RPMI8226 (cell line): ENCODE measurements at regions not wholly inside any gene's neighbourhood (a gene's known extent, or its start where the extent isn't known, plus 50 kb on each side); places are given as distances from the start of the nearest gene placed in this dataset.
"Not testable (repeated sequence)": the region's sequence is repeated elsewhere in the genome, so short reads cannot be mapped to it uniquely, and the experiment has no call there.

Source experiments
- DNase-seq: peaks from one replicate; pipeline ENCODE4 v3.0.0-alpha.2; 2015

DNA sequence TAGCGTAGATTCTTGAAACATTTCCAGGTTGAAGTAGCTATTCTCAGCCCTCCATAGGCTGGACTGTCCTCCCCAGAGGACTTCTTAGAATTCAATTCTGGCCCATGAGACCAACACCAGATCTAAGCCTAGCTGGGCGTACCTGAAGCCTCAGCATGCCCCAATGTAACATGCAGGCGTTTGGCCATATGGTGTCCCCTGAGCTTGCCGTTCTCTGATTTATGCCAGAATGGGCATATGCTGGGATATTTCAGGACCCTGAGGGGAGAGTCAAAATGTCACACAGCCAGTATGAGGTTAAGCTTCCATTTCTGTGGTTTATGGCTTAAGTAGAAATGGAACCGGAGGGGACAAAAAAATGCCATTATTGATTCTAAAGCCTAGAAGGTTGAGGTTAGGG, 317.7 kb upstream of the OBI1 start:
- DNase-seq: no peak

DNA sequence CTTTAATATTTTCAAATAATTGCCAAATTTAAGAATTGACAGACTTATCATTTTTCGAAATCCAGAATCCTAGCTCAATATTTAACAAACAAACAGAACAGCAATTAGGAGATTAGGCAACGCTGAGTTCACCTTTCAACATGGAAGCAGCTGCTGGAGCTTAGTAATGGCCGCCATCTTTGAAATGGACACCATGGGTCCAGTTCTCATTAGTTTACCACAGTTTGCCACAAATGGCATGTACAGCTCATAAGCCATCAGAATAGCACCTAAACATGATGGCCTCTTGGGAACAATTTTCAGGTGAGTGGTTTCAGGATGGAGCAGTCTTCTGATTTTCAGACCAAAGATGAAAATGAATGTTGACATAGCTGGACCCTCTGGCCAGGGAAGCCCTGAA, 313.6 kb upstream of the OBI1 start:
- no peak for DNase-seq

DNA sequence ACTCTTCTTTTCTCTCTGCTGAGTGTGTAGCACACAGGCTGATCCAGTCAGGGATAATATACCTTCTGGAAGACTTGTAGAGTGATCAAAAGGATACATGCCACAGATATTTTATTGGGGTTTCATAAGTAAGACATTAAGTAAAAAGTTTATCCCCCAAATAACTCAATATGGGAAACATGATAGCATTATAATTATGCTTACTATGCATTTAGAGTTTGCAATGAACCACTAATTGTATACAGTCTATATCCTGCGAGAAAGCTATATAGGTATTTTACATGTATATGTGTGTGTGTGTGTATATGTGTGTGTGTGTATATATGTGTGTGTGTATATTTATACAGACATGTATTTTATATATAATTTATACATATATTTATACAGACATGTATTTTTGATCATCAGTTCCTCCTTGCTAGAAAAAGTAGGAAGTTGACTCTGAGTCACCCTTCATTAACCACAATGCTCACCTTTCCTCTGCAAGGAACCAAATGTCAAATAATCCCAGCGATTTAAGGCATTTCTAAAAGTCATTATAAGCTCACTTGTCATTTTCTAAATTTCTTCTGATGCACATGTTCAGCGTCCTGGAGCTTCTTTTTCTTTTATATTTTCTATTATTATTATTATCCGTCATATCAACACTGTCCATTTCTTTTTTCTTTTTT, 312.5 kb upstream of the OBI1 start:
- no peak for DNase-seq

DNA sequence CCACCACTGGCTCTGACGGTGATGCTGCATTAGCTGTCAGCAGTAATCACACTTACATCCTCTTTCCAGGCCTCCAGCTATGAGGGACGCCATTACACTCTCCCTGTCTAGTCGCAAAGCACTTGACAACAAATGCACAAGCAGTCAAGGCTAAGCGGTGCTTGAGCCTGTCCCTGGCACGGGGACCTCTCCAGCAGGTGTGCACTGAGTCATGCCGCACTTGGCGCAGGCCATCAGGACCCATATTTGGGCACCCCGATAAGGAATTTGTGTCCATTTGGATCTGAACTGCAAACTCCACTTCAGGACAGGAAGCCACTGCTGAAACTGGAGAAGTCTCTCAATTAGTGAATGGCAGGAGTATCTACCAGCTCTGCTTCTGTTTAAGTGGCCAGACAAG, 301.9 kb upstream of the OBI1 start:
- no peak for DNase-seq

DNA sequence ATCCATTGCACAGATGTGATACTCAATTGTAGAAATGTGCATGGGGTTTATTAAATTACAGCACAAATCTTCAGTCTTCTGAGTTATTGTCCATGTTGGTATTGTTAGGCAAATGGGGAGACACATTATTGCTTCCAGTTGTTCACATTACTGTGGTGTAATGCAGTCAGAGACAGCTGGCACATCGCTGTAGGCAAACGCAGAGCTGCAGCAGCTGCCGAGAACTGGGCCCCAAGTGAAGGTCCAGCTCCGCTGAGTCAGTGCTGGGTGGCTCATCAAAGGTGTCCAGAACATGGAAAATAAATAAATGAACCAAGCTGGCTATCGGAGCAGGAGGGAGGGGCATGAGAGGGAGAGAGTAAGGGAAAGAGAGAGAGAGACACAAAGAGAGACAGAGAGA, 299.1 kb upstream of the OBI1 start:
- DNase-seq: no peak

DNA sequence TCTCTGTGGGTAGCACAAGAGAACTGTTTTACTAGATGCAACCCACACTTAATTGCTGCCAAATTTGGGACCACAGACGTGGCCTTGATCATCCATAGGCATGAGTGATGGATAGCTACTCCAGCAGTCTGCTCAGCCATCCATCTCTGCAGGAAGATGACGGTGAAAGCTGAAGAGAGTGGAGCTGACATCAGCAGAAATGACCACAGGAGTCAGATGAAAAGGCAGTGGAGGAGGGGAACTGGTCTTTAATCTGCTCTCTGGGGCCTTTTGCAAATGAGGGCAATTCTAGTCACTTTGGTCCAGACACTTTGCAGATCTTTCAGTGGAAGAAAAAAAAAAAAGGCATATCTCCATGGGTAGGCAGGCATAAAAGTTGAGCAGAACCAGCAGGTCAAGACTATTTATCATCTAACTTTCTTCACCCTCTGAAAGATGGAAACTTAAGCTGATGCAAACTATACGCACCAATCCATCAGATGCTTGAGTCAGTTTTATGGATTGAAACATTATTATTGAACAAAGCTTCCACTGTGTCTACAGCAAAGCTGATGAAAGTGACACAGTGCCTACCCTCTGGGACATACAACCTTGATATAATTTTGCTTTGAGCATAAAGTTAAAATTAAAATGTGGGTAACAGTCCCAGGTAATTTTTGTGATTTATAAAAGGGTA, 281.6 kb upstream of the OBI1 start:
- no peak for DNase-seq

DNA sequence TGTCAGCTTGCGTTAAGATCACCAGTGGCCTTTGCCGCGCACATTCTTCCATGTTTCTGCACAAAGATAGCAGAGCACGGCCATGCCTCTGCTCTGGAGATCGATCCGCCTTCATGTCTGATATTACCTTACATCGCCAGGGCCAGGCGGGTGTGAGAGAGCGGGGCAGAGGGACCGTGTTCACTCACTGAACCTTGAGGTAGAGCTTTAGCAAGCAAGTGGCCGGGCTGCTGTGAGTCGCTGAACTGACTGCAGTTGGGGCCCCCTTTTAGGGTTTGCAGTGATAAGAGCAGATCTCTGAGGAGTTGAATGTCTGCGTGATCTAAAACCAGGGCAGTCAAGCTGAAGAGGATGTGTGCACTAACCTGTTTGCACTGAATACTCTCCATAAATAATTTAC, 275.4 kb upstream of the OBI1 start:
- no peak for DNase-seq

DNA sequence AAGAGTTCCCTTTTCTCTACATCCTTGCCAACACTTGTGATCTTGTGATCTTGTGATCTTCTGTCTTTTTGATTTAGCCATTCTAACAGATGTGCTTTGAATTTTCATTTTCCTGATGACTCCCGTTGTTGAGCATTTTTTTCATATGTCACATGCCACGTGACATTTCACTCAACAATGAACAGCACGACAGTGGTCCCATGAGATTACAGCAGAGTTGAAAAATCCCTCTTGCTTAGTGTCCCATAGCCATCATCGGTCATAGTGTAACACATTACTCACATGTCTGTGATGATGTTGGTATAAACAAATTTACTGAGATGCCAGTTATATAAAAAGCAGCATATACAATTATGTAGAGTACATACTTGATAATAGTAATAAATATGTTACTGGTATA, 256.1 kb upstream of the OBI1 start:
- no peak for DNase-seq

DNA sequence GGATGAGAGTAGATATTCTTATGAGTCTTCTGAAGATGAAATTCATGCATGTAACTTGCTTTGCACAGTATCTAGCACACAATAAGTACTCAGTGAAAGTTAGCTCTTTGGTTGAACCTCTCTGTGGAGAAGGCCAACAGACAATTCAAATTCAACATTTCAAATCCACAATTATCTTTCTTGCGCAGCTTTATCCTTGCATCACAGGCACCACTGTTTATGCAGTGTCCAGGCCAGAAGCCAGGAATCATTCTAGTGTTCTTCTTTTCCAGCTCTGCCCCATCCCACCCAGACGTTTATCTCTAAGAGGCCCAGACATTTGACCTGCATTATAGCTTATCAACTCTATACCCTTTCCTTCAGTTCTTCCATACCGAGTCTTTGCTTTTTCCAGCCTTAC, 254.7 kb upstream of the OBI1 start:
- DNase-seq: no peak

DNA sequence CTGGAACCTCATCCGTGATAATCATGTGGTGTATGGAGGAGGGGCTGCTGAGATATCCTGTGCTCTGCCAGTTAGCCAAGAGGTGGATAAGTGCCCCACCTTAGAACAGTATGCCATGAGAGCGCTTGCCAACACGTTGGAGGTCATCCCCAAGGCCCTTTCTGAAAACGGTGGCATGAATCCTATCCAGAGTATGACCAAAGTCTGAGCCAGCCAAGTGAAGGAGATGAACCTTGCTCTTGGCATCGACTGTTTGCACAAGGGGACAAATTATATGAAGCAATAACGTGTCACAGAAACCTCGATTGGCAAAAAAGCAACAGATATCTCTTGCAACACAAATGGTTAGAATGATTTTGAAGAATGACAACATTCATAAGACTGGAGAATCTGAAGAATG, 251.2 kb upstream of the OBI1 start:
- no peak for DNase-seq

DNA sequence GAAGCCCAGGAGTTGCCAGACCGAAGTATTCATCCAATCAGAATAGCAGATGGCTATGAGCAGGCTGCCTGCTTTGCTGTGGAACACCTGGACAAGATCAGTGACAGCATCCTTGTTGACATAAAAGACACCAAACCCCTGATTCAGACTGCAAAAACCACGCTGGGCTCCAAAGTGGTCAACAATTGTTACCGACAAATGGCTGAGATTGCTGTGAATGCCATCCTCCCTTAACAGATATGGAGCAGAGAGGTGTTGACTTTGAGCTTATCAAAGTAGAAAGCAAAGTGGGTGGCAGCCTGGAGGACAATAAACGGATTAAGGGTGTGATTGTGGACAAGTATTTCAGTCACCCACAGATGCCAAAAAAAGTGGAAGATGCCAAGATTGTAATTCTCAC, 250.3 kb upstream of the OBI1 start:
- no peak for DNase-seq

DNA sequence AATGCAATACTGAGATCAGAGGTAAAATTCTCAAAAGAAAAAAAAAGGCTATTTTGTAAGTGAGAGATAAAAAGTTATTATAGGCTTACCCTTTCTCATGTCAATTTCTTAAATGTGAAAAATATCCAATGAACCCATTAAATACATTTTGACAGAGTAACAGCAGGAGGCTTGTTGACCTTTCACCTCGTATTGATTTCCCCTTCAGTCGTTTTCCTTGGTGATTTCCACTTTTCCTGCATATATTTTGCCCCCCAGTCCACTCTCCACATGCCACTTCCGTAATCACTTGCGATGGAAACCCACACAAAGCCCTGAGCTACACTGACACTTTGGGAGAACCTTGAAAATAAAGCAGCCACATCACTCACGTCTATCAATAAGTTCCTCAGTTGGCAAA, 248.1 kb upstream of the OBI1 start:
- DNase-seq: no peak

DNA sequence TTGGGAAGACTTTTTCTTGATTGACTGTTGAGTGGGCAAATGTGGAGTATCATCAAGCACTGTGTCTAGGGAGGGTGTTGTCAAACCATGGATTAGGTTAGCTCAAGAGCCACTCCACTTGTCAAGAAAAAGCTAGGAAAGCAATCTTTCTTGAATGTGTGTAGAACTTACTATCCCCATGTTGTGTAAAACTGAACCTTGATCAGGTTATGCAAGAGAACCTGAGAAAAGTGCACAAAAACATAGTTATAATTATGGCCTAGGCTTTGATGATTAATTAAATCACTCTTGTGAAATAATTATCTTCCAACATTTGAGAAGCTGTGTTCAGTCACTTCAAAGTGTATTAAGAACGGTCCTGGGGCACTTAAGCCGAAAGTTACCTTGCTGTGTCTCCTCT, 238.2 kb upstream of the OBI1 start:
- DNase-seq: no peak

DNA sequence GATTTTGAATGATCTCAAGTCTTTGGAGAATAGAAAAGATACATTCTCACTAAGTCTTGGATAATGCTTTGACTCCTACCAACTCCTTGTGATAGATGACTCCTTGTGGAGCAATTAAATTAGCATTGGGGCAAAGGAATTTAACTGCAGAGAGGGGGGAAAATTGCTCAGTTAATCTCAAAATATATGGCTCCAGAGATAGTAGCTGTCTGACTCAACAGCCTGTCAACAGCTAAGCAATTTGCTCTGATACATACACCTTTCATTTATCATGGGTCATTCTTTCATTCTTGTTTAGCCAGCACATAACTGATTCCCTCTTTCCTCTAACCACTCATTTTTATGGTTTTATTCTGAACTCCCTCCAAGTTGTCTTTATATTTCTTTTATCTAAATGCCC, 225.6 kb upstream of the OBI1 start:
- no peak for DNase-seq

DNA sequence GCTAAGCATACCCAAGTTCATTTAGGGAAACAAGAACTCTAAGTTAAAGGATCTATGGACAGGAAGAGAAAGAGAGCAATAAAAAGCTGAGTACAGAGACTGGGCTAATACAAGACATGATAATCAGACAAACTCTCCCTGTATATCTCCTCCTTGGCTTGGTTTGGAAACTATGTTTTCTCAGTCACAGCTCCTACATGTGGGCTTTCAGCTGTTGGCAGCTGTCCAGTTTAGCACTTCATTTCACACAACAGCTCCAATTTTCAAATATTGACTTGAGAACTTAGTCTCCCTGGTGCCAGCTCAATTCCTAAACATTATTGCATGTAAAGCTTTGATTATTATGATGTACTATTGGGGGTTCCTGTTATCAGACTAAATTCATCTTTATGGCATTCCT, 222.8 kb upstream of the OBI1 start:
- no peak for DNase-seq

DNA sequence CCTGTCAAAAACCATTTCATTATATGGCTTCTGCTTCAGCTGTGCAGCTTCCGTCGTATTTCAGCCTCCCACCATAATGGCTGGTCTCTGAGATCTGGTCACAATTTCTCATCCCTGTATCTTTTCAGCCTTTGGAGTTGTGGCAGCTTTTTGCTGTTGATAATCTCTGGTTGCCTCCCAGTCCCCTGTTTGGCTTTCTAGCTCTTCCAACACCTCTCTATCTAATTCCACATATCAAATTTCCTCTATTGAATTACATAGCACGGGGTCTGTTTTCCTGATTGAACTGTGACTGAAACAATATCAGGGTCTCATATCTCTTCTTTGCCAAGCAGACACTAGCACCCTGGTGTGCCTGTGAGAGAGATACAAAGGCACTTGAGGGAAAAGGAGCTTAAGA, 222.1 kb upstream of the OBI1 start:
- DNase-seq: no peak

DNA sequence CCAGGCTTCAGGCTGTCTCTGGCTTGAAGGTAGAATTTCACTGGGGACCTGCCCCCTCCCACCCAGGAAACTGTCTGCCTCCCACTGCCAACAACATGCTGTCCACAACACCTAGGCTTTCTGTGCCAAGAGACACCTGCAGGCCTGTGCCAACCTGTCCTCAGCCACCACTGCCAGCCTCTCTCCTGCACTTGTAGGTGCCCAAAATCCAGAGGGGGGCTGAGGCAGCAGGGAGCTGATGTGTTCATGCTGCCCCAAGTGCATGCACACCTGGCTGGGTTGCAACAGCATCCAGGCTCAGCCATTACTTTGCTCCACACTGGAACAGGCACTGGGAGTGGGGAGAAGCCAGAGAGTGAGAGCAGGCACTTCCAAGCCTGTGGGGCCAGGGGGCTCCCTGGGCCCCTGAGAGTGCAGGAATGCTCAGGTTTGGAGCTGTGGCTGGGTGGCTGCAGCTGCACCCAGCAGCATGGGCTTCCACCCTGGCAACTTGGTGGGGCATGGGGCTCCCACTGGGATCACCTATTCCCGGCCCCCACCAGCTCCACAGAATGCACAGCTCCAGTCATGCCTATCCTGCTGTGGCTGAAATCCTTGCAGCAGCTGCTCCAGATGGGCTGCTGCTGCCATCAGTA, 218.1 kb upstream of the OBI1 start:
- no peak for DNase-seq

DNA sequence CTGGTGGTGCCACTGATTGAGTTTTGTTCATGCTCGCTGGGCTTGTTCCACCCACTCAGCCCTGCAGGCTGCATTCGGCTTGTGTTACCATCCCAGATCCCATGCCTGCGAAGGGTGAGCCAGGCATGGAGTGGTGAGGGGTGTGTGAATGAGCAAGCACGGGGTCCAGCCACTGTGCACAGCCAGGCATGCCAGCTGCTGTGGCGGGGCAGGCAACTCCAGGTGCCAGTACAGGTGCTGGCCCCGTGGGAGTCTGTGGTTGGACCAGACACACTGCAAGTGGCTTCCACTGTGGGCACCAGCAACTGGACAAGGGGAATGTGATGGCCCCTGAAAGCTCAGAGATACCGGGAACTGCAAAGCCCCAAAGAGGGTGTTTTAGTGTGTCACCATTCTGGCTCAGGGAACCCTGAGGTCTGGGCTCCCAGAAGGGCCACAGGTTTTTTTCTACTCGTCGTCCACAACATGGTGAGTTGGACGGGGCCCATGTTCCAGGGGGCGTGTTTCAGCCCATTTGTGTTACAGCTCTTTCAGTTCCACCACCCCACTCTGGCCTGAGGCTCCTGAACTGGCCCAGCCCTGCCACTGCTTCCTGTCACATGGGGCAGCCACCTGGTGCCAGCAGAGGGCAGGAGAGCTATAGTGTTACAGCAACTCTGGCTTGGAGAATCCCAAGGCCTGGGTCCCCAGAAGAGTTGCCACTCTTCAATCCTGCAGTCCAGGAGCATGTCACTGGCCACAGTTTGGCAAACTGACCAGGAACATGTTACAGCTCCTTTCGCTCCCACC, 217.0 kb upstream of the OBI1 start:
- DNase-seq: peak; percentile 12

DNA sequence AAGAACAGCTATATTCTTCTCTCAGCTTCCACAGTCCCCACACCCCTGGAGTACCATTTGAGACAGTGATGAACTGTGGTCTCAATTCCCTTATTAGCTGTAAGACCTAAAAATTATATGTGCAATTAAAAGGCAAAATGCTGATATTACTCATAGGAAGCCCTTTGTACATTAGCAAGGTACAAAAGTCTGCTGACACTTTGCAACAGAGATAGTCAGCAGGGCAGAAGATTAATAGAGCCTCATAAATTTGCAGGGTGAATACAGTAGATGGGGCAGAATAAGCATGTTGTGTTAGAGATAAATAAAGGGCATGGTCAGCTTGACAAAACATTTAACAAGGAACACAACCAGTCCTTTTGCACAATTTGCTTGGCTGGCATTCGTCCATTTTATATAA, 210.0 kb upstream of the OBI1 start:
- no peak for DNase-seq

DNA sequence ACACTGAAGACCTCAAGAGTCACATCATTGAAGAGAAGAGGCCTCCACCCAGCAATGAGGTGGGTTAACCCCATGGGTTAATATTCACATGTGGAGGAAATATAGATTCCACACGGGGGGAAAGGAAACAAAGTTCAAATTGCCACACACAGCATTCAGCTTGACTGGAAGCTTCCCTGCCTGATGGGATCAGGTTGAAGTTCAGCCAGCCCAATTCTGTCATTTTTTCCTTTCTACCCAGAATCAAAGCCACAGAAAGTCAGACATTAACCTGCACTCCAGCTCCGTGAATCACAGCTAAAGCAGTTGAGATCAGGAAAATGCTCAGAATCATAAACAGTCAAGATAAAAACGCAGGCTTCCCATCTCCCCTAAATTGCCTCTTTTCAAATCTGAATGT, 208.7 kb upstream of the OBI1 start:
- DNase-seq: no peak

DNA sequence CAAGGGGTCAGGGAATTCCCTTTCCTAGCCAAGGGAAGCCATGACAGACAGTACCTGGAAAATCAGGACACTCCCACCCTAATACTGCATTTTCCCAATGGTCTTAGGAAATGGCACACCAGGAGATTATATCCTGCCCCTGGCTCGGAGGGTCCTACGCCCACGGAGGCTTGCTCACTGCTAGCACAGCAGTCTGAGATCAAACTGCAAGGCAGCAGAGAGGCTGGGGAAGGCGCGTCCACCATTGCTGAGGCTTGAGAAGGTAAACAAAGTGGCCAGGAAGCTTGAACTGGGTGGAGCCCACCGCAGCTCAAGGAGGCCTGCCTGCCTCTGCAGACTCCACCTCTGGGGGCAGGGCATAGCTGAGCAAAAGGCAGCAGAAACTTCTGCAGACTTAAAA, 207.1 kb upstream of the OBI1 start:
- not testable (repeated sequence) for DNase-seq

DNA sequence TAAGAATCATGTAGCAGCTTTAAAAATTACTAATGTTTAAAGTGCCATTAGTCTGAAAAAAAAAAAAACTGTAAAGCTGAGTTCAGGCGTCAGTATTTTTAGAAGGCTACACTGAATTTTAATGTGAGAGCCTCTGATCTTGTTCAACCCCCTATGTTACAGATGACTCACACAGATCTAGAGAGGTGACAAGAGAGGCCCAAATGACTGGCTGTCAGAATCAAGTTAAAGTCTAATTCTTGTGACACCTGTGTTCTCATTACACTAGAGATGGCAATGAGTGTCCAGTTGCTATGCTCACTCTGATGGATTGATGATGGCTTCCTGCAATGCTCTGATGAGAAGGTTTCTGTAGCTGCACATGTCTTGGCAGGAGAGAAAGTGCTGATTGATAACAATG, 203.5 kb upstream of the OBI1 start:
- no peak for DNase-seq

DNA sequence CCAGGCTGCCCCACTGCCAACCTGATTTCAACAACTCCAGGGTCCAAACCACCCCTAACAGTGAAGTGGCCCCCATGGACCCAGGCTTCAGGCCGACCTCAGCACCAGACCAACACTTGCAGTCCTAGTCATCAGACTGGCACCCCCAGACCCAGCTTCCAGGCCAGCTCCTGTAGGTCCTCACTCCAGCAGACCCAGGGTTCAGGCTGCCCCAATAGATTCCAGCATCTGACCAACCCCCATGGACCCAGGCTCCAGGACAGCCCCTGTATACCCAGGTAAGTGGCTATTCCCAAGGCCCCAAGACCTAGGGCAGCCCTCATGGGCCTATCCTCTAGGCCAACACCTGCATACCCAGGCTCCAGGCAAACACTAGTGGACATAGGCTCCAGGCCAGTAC, 193.8 kb upstream of the OBI1 start:
- DNase-seq: no peak
